RWPE2 (cell line): ENCODE measurements at regions not wholly inside any gene's neighbourhood (a gene's known extent, or its start where the extent isn't known, plus 50 kb on each side); places are given as distances from the start of the nearest gene placed in this dataset.

Experiments used
- ATAC-seq: fragments of 200-7000 bp; cut with Tn5 transposase; 3 replicates; pipeline ENCODE4 v1.9.1; 2021; ENCODE audit warnings: low read depth
- DNase-seq: peaks from one replicate; pipeline ENCODE4 v3.0.0-alpha.2; 2020; ENCODE audit warnings: low spot score
- H3K27ac ChIP-seq: fragments of 450-650 bp; 2 replicates; pipeline ENCODE4 v1.5.1; 2017; ENCODE audit warnings: mild to moderate bottlenecking; ENCODE audit not compliant: poor library complexity, severe bottlenecking
- H3K27me3 ChIP-seq: fragments of 250-450 bp; sonication (Bioruptor Pico); 2 replicates; pipeline ENCODE4 v1.5.1; 2021; ENCODE audit warnings: mild to moderate bottlenecking, moderate library complexity; ENCODE audit not compliant: insufficient read depth, poor library complexity, severe bottlenecking
- H3K36me3 ChIP-seq: fragments of 250-450 bp; sonication (Bioruptor Pico); 2 replicates; pipeline ENCODE4 v1.5.1; 2020; ENCODE audit warnings: low read depth, mild to moderate bottlenecking, moderate library complexity
- H3K4me1 ChIP-seq: fragments of 250-450 bp; sonication (Bioruptor Pico); 2 replicates; pipeline ENCODE4 v1.5.1; 2021; ENCODE audit warnings: mild to moderate bottlenecking, moderate library complexity; ENCODE audit not compliant: insufficient read depth, poor library complexity, severe bottlenecking
- H3K4me3 ChIP-seq: fragments of 250-450 bp; sonication (Bioruptor Pico); 2 replicates; pipeline ENCODE4 v1.5.1; 2021; ENCODE audit warnings: mild to moderate bottlenecking, moderate library complexity; ENCODE audit not compliant: severe bottlenecking
- H3K9me3 ChIP-seq: fragments of 250-450 bp; sonication (Bioruptor Pico); 2 replicates; pipeline ENCODE4 v1.5.1; 2021; ENCODE audit warnings: mild to moderate bottlenecking, moderate library complexity; ENCODE audit not compliant: severe bottlenecking
- CTCF ChIP-seq: fragments of 450-650 bp; IDR thresholded peaks from one replicate; pipeline ENCODE4 v1.5.1; 2017; ENCODE audit warnings: mild to moderate bottlenecking, moderate library complexity; ENCODE audit not compliant: poor library complexity, severe bottlenecking

GRCh38 chr2:111705711-111706336 is 178.2 kb downstream of the ANAPC1 start:
- no peak for DNase-seq
- Histone ChIP-seq H3K27me3 (no peaks in the 10 kb centered on the region), H3K4me3 (no peak overlapping the region), H3K36me3 (no peaks in the 10 kb centered on the region), H3K9me3 (no peaks in the 10 kb centered on the region), H3K27ac (peak overlapping the region; percentile 27), H3K4me1 (peaks cover 31% of the 10 kb centered on the region)
- no peak for TF ChIP-seq CTCF
- peak; percentile 51 for ATAC-seq

GRCh38 chr2:111706481-111707001 is 177.5 kb downstream of the ANAPC1 start:
- no peak for DNase-seq
- Histone ChIP-seq H3K9me3 (no peaks in the 10 kb centered on the region), H3K27me3 (no peaks in the 10 kb centered on the region), H3K4me3 (no peak overlapping the region), H3K27ac (peak overlapping the region; percentile 27), H3K36me3 (no peaks in the 10 kb centered on the region), H3K4me1 (peaks cover 28% of the 10 kb centered on the region)
- ATAC-seq: no peak
- no peak for TF ChIP-seq CTCF

- Histone ChIP-seq H3K27me3 (no peaks in the 10 kb centered on the region), H3K36me3 (no peaks in the 10 kb centered on the region), H3K27ac (no peak overlapping the region), H3K4me1 (peaks cover 28% of the 10 kb centered on the region), H3K4me3 (no peak overlapping the region), H3K9me3 (no peaks in the 10 kb centered on the region)
- no peak for TF ChIP-seq CTCF
- no peak for DNase-seq
- no peak for ATAC-seq
These were observed 176.3 kb downstream of the ANAPC1 start for GRCh38 chr2:111707700-111708099.

- Histone ChIP-seq H3K4me1 (peaks cover 28% of the 10 kb centered on the region), H3K27me3 (no peaks in the 10 kb centered on the region), H3K4me3 (no peak overlapping the region), H3K27ac (no peak overlapping the region), H3K9me3 (no peaks in the 10 kb centered on the region), H3K36me3 (no peaks in the 10 kb centered on the region)
- no peak for TF ChIP-seq CTCF
- ATAC-seq (no peak), DNase-seq (no peak)
These were observed 175.4 kb downstream of the ANAPC1 start for GRCh38 chr2:111708476-111709180.

- Histone ChIP-seq H3K36me3 (no peaks in the 10 kb centered on the region), H3K4me3 (no peak overlapping the region), H3K9me3 (no peaks in the 10 kb centered on the region), H3K27ac (no peak overlapping the region), H3K4me1 (peaks cover 22% of the 10 kb centered on the region), H3K27me3 (no peaks in the 10 kb centered on the region)
- TF ChIP-seq CTCF: no peak
- ATAC-seq (no peak), DNase-seq (no peak)
These were observed 174.7 kb downstream of the ANAPC1 start for GRCh38 chr2:111709321-111709720.
